Omental fat pad (tissue), 3 donors: ENCODE measurements at regions not wholly inside any gene's neighbourhood (a gene's known extent, or its start where the extent isn't known, plus 50 kb on each side); places are given as distances from the start of the nearest gene placed in this dataset.

Experiments used
- ATAC-seq: fragments of 150-250 bp; one replicate; pipeline ENCODE4 v1.9.1; 2016; ENCODE audit warnings: mild to moderate bottlenecking, moderate library complexity; ENCODE audit not compliant: low FRiP score
- DNase-seq: peaks from one replicate; pipeline ENCODE4 v3.0.0-alpha.2; 2019; ENCODE audit warnings: low spot score
- CTCF ChIP-seq, 3 donors: fragments of 450-650 bp; IDR thresholded peaks; one replicate each; pipeline ENCODE4 v1.5.1; 2016 to 2017; ENCODE audit warnings: antibody characterized with exemption in 3 of 3, mild to moderate bottlenecking in 3 of 3, moderate library complexity in 2 of 3

- ATAC-seq, result no peak
- DNase-seq, result no peak
- TF ChIP-seq CTCF (IDR thresholded peaks at IDR 0.05), result no peak
Observed at GRCh38 chr4:28639747-28640146, 1779.1 kb downstream of the STIM2 start.

- TF ChIP-seq CTCF (IDR thresholded peaks at IDR 0.05), result no peak
- DNase-seq (no peak), ATAC-seq (no peak)
Observed at GRCh38 chr4:28654618-28655017, 1794.0 kb downstream of the STIM2 start.

GRCh38 chr4:28665306-28665705 lies 1804.7 kb downstream of the STIM2 start:
- ATAC-seq, result no peak
- DNase-seq, result no peak
- no peak for TF ChIP-seq CTCF (IDR thresholded peaks at IDR 0.05)

GRCh38 chr4:28675582-28675981 lies 1814.9 kb downstream of the STIM2 start:
- TF ChIP-seq CTCF (IDR thresholded peaks at IDR 0.05), result no peak
- ATAC-seq (no peak), DNase-seq (no peak)

GRCh38 chr4:28677808-28678207 lies 1817.2 kb downstream of the STIM2 start:
- ATAC-seq, result no peak
- DNase-seq, result no peak
- no peak for TF ChIP-seq CTCF (IDR thresholded peaks at IDR 0.05)

- DNase-seq (no peak), ATAC-seq (no peak)
- TF ChIP-seq CTCF (IDR thresholded peaks at IDR 0.05), result no peak
Observed at GRCh38 chr4:28682847-28683246, 1822.2 kb downstream of the STIM2 start.

GRCh38 chr4:28686618-28687017 lies 1826.0 kb downstream of the STIM2 start:
- ATAC-seq (no peak), DNase-seq (no peak)
- TF ChIP-seq CTCF (IDR thresholded peaks at IDR 0.05), result no peak
